ENCODE measurements at regions not wholly inside any gene's neighbourhood (a gene's known extent, or its start where the extent isn't known, plus 50 kb on each side); places are given as distances from the start of the nearest gene placed in this dataset.
A peak's percentile ranks its signal among the peaks of the same experiment; 100 is the strongest.

GRCh38 chr4:24321616-24322015 lies 262.7 kb downstream of the DHX15 start:
- FAIRE-seq (peak; percentile 89), DNase-seq (ENCODE audit: low read depth in 1 of 2, low spot score in 2 of 2) (no peak)
- no peak overlapping the region for H3K4ac ChIP-seq (replicated peaks; ENCODE audit: insufficient read length, low read depth, low read length)
- no peak overlapping the region for H2AK5ac ChIP-seq (ENCODE audit: low read depth, low read length)
- no peak overlapping the region for H2BK20ac ChIP-seq (ENCODE audit: low read length)
- no peak overlapping the region for H3K14ac ChIP-seq (ENCODE audit: insufficient read length)
- 1% methylated on average over 6 of the region's 6 CpGs; no CpG with 5 or more reads in 1 of the 2 experiments for WGBS, 2 experiments (ENCODE audit: extremely low coverage in 1 of 2, insufficient coverage in 1 of 2, insufficient read length in 1 of 2, insufficient replicate concordance in 2 of 2, low coverage in 1 of 2, low lambda C conversion rate in 2 of 2, missing lambda C conversion rate in 1 of 2)
- no peaks in the 10 kb centered on the region for H3K27me3 ChIP-seq (replicated peaks in 1 of 4; ENCODE audit: control insufficient read depth in 3 of 4, extremely low read depth in 1 of 4, insufficient read depth in 3 of 4, low read length in 3 of 4)
- peak overlapping the region; percentile 34 for H4K5ac ChIP-seq (ENCODE audit: insufficient read length, low read depth, low read length)
- no peak overlapping the region for H2BK5ac ChIP-seq (ENCODE audit: low read depth, low read length)
- H3K23me2 ChIP-seq (ENCODE audit: low read depth, low read length): peaks cover 2% of the 10 kb centered on the region; the same call in 1 of the 2 replicates
- no peak overlapping the region; the same call in 1 of the 2 replicates for H3K18ac ChIP-seq (ENCODE audit: extremely low read depth, low read length)
- no peak overlapping the region for H2BK15ac ChIP-seq (ENCODE audit: low read length)
- H2BK12ac ChIP-seq (ENCODE audit: low read depth, low read length): no peak overlapping the region
- peaks cover 0 to 6% (median 0%) of the 10 kb centered on the region in 4 experiments; a peak in 3 of 8 replicates for H3K36me3 ChIP-seq (ENCODE audit: control insufficient read depth in 2 of 4, insufficient read depth in 4 of 4, low read length in 3 of 4)
- no peaks in the 10 kb centered on the region for H3K79me1 ChIP-seq (ENCODE audit: low read depth, low read length)
- H3K27ac ChIP-seq (ENCODE audit: low read depth, low read length): no peak overlapping the region
- peaks cover 4 to 23% (median 14%) of the 10 kb centered on the region in 4 experiments; a peak in 6 of 7 replicates for H3K4me1 ChIP-seq (replicated peaks in 1 of 4; ENCODE audit: control insufficient read depth in 3 of 4, insufficient read depth in 4 of 4, low read length in 3 of 4)
- H3K9me3 ChIP-seq (ENCODE audit: insufficient read depth in 2 of 2, low read depth in 1 of 2, low read length in 1 of 2): no peaks in the 10 kb centered on the region
- no peak overlapping the region for H2BK120ac ChIP-seq (replicated peaks; ENCODE audit: low read depth, low read length)
- ChIA-PET POLR2A (ENCODE audit: partially characterized antibody) (interaction anchor here (0.9 to 2.0 kb wide), 7 partner anchors 8 to 149 kb away, joined by 3 to 6 read pairs (median 4); no protein-coding TSS in a partner anchor), CTCF (ENCODE audit: partially characterized antibody) (interaction anchor here (0.6 to 3.4 kb wide), 6 partner anchors 12 to 197 kb away, joined by 3 to 21 read pairs (median 4); no protein-coding TSS in a partner anchor)
- no peak overlapping the region for H4K8ac ChIP-seq (ENCODE audit: extremely low read depth, insufficient read depth, low read length)
- H3K9ac ChIP-seq (replicated peaks in 1 of 4; ENCODE audit: extremely low read depth in 1 of 4, low read depth in 3 of 4, low read length in 3 of 4): no peak overlapping the region
- no peak overlapping the region for H4K91ac ChIP-seq (replicated peaks; ENCODE audit: insufficient read length, low read length)
- H3K4me2 ChIP-seq (ENCODE audit: insufficient read depth in 1 of 2, low read depth in 2 of 2, low read length in 2 of 2): peak overlapping the region; percentile 61 to 80
- H2AFZ ChIP-seq (ENCODE audit: low read length): no peak overlapping the region
- no peak overlapping the region for H3K56ac ChIP-seq (replicated peaks; ENCODE audit: insufficient read length, low read depth, low read length)
- H4K20me1 ChIP-seq (replicated peaks in 1 of 2; ENCODE audit: control insufficient read depth in 1 of 2, insufficient read depth in 2 of 2, low read length in 2 of 2): no peaks in the 10 kb centered on the region
- H3K79me2 ChIP-seq (ENCODE audit: control insufficient read depth in 1 of 2, insufficient read depth in 2 of 2, low read length in 2 of 2): peaks cover 0 to 30% of the 10 kb centered on the region in 2 experiments; a peak in 3 of 4 replicates
- no peak overlapping the region for H3K23ac ChIP-seq (ENCODE audit: insufficient read length)
- peak overlapping the region in 3 of 4 experiments; percentile 3 to 49 (median 26); a peak in 4 of 8 replicates for H3K4me3 ChIP-seq (ENCODE audit: extremely low read depth in 1 of 4, insufficient read depth in 2 of 4, low read depth in 3 of 4, low read length in 4 of 4)
- TF ChIP-seq HDAC2 (IDR thresholded peaks at IDR 0.05; ENCODE audit: borderline replicate concordance in 1 of 2, low read depth in 2 of 2, low read length in 2 of 2) (0 out of 4 replicates have a peak, but pooled peaks of 1 of the 2 experiments have one; percentile 32), RFX5 (IDR thresholded peaks at IDR 0.05; ENCODE audit: borderline replicate concordance, low read depth, low read length) (no peak), CTBP2 (IDR thresholded peaks at IDR 0.05; ENCODE audit: borderline replicate concordance, insufficient read depth, insufficient read length, low read length) (no peak)
